PC-9 (cell line): ENCODE measurements at regions not wholly inside any gene's neighbourhood (a gene's known extent, or its start where the extent isn't known, plus 50 kb on each side); places are given as distances from the start of the nearest gene placed in this dataset.

Experiments
- EZH2 ChIP-seq: fragments of 200-600 bp; sonication (generic); IDR thresholded peaks from 2 replicates; pipeline ENCODE4 v1.8.0; 2017; ENCODE audit warnings: antibody characterized with exemption, low read depth
- TF ChIP-seq, protein P1 (sequence below): fragments of 200-600 bp; sonication (generic); conservative IDR thresholded peaks from 2 replicates; pipeline ENCODE4 v1.6.1; 2017; ENCODE audit warnings: mixed run types, antibody characterized with exemption, mild to moderate bottlenecking, moderate library complexity

- TF ChIP-seq, protein P1, sequence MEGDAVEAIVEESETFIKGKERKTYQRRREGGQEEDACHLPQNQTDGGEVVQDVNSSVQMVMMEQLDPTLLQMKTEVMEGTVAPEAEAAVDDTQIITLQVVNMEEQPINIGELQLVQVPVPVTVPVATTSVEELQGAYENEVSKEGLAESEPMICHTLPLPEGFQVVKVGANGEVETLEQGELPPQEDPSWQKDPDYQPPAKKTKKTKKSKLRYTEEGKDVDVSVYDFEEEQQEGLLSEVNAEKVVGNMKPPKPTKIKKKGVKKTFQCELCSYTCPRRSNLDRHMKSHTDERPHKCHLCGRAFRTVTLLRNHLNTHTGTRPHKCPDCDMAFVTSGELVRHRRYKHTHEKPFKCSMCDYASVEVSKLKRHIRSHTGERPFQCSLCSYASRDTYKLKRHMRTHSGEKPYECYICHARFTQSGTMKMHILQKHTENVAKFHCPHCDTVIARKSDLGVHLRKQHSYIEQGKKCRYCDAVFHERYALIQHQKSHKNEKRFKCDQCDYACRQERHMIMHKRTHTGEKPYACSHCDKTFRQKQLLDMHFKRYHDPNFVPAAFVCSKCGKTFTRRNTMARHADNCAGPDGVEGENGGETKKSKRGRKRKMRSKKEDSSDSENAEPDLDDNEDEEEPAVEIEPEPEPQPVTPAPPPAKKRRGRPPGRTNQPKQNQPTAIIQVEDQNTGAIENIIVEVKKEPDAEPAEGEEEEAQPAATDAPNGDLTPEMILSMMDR: no peak
- no peak for TF ChIP-seq EZH2
These were observed 378.7 kb upstream of the TGFBR2 start for GRCh38 chr3:30227571-30228301.
